ENCODE measurements at regions not wholly inside any gene's neighbourhood (a gene's known extent, or its start where the extent isn't known, plus 50 kb on each side); places are given as distances from the start of the nearest gene placed in this dataset.
"Not testable (repeated sequence)": the region's sequence is repeated elsewhere in the genome, so short reads cannot be mapped to it uniquely, and the experiment has no call there.

DNA sequence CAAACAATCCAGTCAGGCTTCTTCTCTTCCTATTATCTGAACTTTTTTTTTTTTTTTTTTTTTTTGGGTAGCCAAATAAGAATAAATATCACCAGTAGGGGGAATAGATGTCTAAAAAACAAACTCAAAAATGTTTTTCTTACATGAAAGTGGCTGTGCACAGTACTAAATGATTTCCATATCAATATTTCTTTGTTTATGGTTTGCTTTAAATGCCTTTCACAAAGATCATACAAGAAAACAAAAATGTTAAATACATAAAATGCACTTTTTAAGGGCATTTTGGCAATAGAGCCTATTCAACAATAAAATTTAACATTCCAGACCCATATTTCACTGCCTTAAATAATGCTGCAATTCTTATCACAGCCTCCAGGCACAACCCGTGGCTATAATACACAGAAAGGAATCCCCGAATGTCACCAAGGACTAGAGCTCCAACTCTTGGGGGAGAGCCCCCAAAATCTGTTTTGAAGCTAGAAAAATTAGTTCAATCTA, 91.1 kb upstream of the TBCA start:
- DNase-seq = no peak

DNA sequence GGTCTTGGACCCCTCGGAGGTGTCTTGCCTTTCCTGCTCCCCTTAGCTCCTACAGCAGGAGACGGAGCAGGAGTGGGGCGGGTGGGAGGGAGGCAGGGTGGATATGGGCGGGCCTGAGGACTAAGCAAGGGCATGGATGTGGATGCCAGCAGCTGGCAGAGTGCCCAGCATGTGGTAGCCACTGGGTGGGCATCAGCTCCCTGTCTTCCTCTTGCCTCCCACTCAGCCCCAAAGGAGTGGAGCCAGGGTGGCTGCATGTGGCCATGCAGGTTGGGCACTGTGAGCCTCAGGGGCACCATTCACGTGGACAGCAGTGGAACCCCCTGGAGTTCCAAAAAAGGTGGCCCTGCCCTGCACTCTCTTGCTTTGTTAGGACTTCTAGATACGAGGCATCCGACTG, 90.1 kb upstream of the TBCA start:
- DNase-seq = no peak

DNA sequence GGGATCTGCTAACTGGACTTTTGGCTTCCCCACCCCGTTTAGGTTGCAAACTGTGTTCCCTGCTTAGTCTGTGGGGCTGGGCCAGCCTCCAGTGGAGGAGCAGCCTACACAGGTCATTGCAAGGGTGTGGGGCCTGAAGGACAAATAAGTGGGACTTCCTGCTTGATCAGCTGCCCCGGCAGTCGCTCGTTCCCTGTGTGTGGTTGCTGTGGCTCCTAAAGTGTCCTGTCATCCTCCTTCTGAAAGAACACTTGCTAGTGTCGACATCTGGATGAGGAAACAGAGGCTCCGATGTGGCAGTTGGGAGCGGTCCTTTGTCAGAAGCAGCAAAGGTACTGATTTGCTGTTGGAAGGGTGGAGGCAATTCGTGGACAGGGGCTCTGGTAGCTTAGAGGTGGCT, 88.9 kb upstream of the TBCA start:
- no peak for DNase-seq

DNA sequence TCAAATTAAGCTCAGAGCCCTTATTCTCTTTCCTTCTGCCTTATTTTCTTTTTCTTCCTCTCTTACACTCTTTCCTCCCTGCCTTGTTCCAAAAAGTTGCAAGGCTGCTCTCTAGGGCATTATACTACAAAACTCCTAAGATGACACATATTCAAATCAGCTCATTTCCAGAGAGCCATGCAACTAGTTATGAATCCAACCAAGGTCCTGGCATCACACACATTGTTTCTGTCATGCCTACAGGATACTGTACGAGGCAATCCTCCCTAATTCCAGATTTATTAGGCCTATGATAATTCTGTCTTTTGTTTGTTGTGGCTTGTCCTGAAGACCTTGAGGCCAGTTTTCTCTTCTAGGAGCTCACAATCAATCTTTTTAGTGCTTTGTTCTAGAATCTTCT, 87.0 kb upstream of the TBCA start:
- no peak for DNase-seq

DNA sequence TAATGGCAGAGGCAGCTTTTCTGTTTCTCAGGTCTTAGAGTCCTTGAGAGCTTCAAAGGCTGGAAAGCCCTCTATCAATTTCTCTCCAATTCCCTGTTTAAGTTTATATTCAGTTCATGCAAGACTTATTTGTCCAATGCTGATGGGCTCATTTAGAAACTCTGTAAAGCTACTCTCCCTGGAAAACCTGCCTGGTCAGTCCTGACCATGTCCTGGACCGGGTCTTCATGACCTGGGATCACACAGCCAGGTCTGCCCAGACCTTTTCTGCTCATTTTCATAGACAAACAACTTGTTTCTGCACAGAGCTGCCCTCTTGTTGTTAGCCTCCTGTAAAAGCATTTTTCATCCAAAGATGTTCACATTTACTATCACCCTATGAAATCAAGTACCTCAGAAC, 85.4 kb upstream of the TBCA start:
- no peak for DNase-seq

DNA sequence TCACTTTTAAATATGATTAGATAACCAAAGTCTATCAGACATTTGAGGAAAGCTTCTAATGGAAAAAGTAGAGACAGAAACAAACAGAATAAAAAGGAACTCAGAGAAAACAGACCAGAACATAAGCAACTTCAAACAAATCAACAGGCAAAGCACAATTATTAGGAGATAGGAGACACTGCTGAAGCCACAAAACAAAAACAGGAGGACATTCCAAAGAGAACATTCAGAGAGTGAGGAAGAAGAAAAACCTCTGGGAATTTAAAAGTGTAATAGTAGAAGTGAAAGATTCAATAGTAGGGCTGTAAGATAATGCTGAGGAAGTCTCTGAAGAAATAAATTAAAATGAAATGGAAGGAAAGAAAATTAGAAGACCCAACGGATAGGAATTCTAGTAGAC, 83.2 kb upstream of the TBCA start:
- DNase-seq = no peak

DNA sequence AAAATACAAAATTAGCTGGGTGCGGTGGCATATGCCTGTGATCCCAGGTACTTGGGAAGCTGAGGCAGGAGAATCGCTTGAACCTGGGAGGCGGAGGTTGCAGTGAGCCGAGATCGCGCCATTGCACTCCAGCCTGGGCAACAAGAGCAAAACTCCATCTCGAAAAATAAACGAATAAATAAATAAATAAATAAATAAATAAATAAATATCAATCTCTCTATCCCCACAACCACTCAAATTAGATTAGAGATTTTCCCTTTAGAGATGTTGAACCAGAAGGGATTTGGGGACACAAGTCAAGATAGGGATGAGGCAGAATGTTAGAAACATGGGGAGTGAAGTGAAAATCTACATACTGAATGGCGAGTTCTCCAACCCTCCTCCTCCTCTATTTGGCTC, 82.5 kb upstream of the TBCA start:
- DNase-seq = not testable (repeated sequence)

DNA sequence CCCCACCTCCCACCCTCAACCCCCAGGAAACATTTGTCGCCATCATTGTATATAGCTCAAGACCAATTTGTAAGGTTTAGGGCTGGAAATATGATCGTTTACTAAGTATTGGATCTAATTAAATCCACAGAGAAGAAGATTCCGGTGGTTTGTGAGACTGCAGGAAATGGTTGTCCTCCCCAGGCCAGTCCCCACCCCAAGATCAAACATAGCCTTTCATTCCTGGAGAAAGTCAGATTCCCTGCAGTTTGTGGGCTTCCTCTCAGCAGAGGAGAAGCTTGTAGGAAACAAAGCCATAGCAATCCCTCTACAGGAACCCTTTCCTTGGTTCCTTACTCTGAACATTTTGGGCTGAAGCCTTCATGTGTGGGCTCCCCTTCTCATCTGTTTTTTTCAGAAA, 79.2 kb upstream of the TBCA start:
- DNase-seq = no peak

DNA sequence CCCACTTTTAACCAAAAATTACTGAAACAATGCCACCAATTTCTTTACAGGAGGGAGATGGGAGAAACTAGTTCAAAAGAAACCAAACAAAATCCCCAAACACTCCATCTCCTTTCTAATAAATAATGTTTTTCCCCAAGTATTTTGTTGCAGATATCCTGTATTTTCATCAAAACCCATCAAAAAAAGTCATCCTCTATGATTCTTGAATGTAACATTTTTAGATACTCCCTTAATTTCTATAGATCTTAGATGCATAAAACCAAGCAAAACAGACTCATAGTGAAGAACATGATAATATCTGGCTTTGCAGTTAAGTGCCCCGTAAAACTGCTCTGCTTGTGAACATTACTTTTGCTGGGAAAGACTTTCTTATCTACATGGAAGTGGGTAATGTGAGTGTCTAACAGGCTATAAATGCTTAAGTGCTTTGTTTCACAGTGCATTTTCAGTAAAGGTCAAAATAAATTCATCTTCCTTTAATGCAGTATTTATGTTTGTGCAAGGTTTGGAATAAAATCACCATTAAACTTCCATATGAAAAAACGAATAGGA, 77.3 kb upstream of the TBCA start:
- no peak for DNase-seq

DNA sequence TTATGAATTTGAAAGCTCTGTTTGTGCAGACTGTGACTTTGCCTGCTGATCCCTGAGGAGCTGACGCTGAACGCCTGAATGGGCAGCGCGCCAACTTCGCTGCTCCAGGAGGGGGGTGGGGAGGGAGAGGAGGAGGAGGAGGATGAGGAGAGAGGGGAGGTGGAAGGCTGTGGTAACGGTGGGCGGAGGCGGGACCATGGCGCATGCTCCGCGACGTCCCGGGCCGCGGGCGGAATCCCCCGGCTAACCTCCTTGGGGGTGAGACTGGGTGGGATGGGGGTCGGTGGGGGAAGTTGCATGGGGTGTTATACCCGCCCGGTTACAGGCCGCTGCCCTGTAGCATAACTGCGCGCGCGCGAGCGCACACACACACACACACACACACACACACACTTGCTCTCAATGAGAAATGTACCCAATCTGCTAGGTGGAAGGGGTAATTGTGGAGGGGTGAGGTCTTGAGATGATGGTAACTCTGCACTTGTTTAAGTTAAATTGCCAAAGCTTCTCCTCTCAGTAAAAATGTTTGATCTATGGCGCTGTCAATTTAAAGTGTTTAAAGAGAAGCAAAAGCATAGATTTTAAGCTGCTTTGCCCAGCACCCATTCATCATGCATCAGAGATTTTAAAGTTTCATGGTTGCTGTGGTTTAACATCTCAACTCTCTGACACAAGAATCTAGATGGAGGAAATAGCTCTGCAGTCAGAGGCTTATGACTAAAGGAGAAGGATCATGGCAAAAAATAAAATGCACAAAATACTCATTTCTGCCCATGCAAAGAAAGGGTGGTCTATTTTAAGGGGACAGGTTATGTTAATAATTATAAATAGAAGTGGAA, 76.6 kb upstream of the TBCA start:
- peak; percentile 6 for DNase-seq

DNA sequence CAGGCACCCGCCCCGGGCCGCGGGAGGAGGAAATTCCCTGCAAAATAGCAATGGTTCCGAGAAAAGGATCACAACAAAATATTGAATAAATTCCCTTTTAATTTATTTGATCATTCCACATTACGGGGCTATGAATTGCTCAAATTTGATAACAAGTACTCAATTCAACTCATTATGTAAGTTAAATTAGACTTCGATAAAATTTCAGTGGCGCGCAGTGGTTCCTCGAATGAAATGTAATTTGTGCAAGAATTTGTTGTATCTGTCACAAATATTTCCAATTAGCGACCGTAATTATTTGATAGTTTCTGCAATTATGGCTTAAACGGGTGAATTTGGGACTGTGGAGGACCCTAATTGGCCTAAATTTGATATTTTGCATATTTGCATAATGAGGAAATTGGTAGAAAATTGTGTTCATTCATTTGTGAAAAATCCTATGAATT, 76.0 kb upstream of the TBCA start:
- no peak for DNase-seq

DNA sequence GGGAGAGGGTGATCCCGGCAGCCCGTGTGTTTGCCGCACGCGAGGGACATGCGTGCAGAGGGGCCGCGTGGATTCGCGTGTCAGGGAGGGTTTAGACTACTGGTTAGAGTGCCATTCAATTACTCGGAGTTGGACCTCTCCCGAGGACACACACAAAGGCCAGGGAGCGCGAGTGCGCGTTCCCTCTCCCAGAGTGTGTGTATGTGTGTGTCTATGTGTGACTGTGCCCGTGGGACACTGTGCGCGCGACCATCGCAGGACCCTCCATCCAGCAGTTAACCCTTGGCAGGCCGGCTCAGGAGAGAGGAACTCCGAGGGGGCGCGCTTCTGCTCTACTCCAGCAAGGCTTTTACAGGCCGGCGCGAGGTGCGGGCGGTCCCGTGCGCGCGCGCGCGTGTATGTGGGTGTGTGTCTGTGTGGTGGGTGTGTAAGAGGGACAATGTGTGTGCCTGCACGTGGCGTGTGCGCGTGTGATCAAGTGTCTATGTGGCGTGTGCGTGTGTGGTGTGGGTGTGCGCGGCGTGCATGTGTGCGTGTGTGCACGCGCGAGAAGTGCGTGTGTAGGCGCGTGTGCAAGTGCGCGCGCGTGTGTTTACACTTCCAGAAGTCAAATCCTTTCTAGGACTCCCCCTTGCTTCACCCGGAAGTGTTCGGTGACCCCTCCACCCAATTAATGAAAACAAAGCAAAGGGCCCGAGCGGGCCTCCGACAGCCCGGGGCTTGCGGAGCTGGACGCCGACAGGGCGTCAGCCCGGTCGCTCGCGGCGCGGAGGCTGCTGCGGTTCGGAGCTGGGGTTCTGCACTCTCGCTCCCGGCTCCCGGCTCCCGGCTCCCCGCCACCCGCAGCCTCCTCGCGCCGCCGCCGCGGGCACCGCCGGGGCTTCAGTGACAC, 75.3 kb upstream of the TBCA start:
- DNase-seq = no peak

DNA sequence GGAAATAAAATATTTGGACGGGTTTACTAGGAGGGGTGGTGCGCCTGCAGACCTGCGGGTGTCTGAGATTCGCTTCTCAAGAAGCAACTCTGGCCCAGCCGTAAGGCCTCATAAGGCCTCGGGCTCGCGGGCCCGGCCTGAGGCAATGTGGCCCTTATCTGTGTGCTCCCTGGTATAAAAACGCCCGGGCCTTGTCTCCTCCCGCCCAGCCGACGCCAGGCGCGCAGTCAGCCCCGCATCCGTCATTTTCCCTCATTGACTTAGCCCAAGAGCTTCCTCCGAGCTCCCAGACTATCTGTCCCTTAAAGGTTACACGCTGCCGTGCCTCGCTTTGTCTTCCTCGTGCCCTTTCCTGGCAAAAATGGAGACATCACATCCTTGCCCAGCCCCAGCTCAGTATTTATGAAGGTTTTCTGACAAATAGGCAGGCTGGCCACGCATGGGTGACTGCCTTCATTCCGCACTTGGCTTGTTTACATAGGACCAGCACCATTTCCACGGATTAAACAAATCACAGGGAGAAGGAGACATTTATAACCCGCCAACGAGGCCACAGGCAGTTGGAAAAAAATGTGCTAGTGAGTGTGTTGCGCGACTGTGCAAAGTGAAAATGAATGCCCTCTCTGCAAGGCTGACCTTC, 74.5 kb upstream of the TBCA start:
- no peak for DNase-seq

DNA sequence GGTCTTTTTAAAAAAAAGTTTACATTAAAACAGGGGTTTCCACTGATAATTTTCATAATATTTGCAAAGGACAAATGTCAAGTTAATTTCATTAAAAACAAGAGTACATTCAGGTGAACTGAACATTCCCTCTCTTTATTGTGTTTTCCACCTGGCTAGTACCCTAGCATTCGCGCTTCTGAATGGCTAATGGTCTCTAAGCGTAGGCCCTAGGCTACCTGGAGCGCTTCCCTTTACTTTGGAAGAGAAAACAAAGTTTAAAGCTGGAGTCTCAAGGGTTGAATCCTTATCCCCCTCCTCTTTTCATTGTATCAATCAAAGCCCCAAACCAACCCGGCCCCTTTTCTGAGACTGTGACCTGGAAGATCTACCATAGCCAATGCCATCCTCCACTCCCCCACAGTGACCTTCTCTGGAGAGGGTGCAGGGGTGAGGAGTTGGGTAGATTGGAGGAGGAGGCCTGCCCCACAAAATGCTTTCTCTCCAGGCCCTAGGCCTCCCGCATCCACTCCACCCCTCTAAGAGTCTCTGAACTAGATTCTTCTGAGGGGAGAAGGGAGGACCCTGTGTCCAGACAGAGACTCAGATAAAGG, 73.3 kb upstream of the TBCA start:
- DNase-seq = no peak

DNA sequence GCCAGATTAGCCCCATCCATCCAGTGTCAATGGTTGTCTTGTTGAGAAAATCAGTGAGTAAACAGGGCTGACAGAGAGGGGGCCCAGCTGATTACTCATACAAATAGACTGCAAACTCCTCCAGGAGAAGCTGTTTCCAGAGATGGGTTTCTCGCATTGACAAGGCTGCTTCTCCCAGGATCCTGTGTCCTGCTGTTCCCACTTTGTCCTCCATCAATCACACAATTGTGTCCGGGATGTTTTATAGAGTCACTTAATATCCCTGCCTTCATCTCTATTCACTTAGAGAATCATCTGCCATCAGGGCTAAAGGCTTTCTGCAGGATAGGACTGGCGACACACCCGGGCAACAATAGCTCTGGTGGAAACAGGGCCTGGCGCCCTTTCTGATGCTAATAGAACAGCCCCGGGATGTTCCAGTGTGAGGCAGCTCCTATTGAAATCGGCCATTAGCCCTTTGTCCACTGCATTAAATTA, 71.7 kb upstream of the TBCA start:
- DNase-seq = no peak

DNA sequence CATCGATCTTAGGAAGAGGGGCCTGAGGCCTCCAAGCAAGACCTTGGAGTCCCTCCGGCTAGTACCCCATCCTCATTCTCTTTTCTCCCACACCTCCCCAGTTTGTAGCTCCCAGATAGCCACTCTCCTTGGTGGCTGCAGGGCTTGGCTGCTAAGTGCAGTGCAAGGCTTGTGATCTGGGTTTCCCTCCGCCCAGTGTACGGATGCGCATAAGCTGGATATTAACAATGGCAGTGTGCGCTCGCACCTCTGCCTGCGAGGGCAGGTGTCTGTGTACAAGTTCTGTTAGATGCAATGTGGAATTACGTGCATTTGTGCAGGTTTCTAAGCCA, 71.0 kb upstream of the TBCA start:
- DNase-seq = no peak

DNA sequence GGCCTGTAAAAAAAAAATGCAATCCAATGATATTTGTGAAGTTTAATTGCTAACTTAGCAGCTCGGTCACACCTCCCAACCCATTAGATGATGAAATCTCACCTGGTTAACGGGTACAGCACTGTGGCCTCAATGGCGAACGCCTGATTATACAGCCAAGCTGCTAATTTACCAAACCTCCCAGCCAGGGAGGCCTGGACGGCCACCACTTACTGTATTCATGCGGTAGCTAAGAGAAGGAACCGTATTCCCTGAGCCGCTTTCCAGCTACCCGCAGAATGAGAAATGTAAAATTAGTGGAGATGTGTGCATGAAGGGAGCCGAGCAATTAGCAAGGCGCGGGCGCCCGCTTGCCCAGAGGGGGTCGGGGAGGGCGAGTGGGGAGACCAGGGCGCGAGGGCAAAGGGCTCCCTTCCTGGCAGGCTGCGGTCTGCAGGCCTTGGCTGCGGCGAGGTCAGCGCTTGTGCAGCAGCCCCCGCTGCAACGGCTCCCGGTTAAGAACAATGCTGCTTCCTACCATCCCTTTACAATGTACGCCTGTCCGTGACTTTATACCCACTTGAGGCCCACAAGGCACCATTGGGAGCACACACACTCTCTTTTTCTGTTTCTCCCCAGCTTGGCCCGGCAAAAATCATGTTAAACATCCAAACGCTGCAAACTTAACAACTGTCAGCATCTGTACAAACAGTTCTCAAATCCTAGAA, 70.4 kb upstream of the TBCA start:
- DNase-seq = no peak

DNA sequence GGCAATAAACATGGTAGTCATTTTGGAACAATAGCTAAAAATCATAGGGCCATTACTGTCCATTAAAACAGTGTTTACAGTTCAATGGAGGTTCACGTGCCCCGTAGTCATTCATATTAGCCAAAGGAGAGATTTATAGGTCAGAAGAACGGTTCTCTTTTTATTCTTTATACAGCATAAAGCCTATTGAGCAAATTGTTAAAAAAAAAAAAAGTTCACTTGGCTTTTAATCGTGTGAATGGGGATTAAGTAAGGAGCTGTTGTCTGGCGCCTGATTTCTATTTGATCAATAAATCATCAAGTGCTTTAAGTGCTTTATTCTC, 69.1 kb upstream of the TBCA start:
- DNase-seq = no peak

DNA sequence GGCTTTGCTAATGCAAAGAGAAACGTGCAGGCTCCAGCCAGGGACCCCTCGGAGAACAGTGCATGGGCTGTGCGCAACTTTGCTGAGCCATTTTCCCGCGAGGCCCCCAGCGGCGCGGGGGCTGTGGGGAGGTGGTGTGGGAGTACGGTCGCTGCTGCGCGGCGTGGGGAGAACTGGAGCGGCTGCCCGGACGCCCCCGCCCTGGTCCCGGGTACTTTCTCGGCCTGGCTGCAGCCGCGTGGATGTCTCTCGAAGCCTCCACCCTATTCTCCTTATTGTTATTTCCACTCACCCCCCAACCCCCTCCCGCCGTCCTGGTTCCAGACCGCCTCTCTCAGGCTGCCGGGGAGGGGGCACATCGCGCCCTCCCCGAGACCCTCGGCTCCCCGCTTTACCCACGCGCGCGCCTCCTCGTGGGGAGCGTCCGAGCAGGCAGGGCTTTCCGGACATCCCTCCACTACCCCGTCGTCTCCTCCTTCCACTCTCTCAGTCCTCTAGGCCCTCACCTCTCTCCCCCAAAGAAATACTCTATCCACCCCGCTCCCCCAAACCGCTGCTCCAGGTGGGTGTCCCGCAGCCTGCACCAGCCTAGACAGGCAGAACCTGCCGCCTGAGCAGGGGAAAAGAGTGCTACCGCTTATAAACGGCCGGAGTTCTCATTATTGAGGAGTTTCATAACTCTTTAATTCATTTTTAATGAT, 68.6 kb upstream of the TBCA start:
- no peak for DNase-seq

DNA sequence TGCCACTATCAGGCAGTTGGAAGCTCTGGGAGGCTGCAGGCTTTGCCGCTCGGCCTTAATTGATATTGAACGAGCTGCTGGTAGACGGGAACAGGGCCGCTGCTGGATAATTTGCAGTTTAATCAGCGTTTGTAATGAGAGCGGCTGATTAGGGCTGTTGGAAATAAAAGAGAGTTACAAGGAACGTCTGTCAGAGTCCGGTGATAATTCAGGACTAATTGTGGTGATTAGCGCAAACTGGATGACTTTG, 68.2 kb upstream of the TBCA start:
- DNase-seq = no peak

DNA sequence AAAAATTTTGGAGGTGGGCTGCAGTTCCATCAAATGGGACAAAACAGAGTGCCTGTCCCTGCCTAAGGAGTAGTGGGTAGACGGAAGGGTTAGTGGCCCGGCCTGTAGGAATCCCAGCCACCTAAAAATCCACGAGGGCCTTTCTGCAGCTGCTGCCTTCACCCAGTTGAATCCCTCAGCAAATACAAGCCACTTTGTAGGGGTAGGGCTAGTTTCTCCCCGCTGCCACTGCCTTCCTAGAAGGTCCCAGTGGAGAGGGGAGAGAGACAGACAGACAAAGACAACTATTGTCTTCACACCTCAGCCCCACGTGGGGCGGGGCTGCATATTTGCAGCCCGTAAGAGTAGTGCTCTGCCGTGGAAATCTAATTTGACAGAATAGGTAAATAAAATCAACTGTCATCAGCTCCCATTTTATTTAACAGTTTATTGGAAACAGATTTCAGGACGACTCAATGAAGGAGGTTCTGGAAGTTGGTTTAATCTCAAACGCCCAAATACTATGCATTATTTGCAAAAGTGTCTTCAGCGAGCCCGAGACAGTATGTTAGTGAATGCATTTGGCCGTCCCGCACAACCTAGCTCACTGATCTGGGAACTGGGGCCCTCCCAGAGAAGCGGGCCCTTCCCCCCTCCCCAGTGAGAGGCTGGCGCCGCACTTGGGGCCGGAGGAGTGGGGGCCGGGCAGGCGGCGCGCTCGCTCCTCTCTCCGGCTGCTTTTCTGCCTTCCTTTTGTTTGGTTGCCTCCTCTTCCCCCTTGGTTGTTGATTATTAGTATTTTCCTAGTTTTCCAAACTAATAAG, 67.6 kb upstream of the TBCA start:
- DNase-seq = no peak
